SK-MEL-5 (cell line): ENCODE measurements at regions not wholly inside any gene's neighbourhood (a gene's known extent, or its start where the extent isn't known, plus 50 kb on each side); places are given as distances from the start of the nearest gene placed in this dataset.
A peak's percentile ranks its signal among the peaks of the same experiment; 100 is the strongest.

Experiments
- DNase-seq: peaks from one replicate; pipeline ENCODE4 v3.0.0-alpha.2; 2016; ENCODE audit warnings: low read depth, low spot score
- in situ Hi-C: cut with HindIII; loops from 2 replicates; pipeline ENCODE4 v1.10.0; 2016; ENCODE audit warnings: low sequenced_read_pairs, high pct_unique_total_duplicates, low pct_unique_long_range_greater_than_20kb

DNA sequence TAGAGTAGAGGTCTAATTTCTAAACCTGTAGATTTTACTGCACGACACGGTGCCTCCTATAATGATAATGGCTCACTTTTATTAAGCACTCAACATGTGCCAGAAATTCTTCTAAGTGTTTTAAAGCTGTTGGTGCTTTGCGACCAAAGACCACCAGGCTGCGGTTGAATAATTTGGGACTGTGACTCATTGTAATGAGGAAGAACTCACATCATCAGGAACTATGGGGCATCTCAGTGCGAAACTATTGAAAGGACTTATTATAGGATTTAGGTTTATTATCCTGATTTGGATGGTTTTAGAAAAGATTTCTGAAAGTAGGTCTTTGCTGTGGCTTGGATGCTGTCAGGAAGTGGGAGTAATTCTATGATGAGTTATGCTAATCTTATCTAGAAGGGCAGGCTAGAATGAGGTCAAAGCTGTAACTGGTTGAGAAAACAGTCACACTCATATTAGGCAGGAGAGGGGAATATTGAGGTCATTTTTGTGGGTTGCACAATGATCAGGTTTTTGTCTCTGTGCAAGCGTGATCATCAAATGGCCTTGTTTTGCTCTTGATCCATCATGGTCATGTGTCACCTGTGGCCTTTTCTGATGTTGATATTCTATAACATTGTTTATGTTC lies 266.8 kb downstream of the PCDH20 start:
- DNase-seq, result peak; percentile 4
- in situ Hi-C loops, result no loop called here

GRCh38 chr13:61148211-61148610 lies 267.4 kb downstream of the PCDH20 start:
- DNase-seq, result no peak
- in situ Hi-C loops, result no loop called here

- in situ Hi-C loops, result no loop called here
- no peak for DNase-seq
Measured at GRCh38 chr13:61146571-61146970, 269.1 kb downstream of the PCDH20 start.

DNA sequence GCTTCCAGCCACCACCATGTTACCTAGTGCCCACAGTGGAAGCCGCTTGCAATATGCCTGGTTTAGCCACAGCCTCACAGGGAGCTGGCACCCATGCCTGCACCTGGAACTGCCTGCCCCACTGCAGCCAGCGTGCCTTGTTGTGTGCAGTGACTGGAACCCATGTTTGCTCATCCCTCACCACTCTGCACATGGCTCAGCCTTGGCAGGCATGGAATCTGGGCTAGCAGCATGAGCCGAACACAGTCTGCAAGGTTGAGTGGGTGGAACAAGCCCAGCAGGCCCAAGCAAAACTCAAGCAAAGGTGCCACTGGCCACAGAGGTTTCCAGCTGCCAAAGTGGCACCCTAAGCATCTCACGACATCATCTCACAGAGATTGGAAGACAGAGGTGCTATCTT lies 269.5 kb downstream of the PCDH20 start:
- in situ Hi-C loops, result no loop called here
- DNase-seq, result no peak

GRCh38 chr13:61144834-61145593 lies 270.6 kb downstream of the PCDH20 start:
- DNase-seq, result no peak
- in situ Hi-C loops, result no loop called here

- in situ Hi-C loops, result no loop called here
- DNase-seq, result no peak
Measured at GRCh38 chr13:61144301-61144700, 271.3 kb downstream of the PCDH20 start.

DNA sequence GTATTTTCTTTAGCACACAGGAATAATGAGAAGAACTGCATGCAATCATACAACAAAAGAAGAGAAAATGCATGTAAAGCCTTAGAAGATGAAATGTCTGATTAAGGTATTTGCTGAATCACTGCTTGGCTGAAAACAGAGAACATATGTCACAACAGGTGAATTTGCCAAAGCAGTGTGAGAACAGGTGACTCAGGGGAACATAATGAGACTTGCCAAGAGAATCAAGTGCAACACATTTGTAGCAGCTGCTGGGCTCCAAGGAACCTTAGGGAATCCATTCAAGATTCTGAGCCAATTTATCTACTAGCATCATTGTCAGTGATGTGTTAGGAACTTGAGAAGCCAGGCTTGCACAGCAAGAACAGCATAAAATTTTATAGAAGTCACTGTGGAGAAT lies 273.1 kb downstream of the PCDH20 start:
- DNase-seq, result no peak
- in situ Hi-C loops, result no loop called here

- in situ Hi-C loops, result no loop called here
- no peak for DNase-seq
Measured at GRCh38 chr13:61138857-61139256, 276.8 kb downstream of the PCDH20 start.

- in situ Hi-C loops, result no loop called here
- DNase-seq, result no peak
Measured at GRCh38 chr13:61136515-61136914, 279.1 kb downstream of the PCDH20 start.

- in situ Hi-C loops, result no loop called here
- DNase-seq, result no peak
Measured at GRCh38 chr13:61136093-61136492, 279.6 kb downstream of the PCDH20 start.

DNA sequence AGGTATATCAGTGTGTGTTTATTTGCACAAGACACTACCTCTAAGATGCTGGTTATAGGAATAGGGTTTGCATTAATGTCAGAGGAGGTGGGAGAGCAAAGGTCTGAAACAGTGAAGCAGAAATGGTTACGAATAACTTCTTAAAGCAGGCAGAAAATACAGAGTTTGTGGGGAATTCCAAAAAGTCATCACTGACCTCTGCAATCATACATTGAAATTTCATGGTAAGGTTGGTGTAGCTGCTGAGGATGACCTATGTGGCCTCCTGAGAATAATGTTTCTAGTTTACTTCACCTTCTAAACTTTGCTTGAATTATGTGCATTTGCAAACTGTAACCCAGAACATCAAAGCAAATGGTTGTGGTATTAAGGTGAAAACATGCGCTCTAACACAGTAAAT lies 280.1 kb downstream of the PCDH20 start:
- no peak for DNase-seq
- in situ Hi-C loops, result no loop called here

- peak; percentile 61 for DNase-seq
- in situ Hi-C loops, result no loop called here
Measured at GRCh38 chr13:61128850-61129645, 286.6 kb downstream of the PCDH20 start.

GRCh38 chr13:61123538-61124289 lies 291.9 kb downstream of the PCDH20 start:
- DNase-seq, result no peak
- in situ Hi-C loops, result no loop called here

DNA sequence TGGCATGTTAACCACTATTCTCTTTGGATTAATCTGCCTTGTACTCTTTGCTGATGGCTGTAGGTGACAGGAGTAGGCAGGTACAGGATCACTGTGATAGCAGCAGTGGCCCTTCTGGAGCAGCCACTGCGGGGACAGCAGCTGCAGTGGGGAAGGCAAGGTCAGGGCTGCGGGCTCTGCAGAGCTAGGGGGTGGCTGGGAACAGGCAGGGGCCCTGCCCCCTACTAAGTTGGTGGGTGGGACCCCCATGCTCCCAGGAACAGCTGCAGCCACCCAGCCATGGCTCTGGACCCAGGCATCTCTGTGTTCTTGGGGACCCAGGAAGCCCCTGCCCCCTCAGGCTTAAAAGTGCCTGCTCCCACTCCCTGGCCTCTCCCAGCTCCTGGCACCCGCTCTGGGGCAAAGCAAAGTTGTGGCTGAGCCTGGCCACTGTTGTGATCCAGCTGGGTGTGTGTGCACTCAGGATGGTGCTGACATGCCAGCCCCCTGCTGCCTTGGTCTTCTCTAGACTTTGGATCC lies 302.4 kb downstream of the PCDH20 start:
- in situ Hi-C loops, result no loop called here

GRCh38 chr13:61111529-61111928 lies 304.1 kb downstream of the PCDH20 start:
- no peak for DNase-seq
- in situ Hi-C loops, result no loop called here

More for the DNA sequence above, 302.4 kb downstream of the PCDH20 start:
- DNase-seq, result no peak

DNA sequence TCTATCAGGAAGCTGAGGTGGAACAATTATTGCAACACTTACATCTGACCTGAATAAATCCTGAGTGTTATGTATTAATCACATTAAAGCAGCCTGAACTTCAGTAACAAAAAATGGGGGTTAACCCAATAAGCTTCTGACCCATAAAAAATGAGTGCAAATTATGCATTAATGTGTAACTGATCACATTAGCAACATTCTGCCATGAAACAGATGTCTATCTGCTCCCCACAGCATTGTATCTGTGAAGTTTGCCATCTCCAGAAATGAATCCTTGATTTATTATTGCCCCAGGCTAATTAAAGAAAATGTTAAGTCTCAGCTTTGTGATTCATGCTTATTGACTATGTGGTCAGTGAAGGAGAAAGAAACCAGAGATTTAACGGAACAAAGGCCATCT lies 304.9 kb downstream of the PCDH20 start:
- peak; percentile 54 for DNase-seq
- in situ Hi-C loops, result no loop called here

DNA sequence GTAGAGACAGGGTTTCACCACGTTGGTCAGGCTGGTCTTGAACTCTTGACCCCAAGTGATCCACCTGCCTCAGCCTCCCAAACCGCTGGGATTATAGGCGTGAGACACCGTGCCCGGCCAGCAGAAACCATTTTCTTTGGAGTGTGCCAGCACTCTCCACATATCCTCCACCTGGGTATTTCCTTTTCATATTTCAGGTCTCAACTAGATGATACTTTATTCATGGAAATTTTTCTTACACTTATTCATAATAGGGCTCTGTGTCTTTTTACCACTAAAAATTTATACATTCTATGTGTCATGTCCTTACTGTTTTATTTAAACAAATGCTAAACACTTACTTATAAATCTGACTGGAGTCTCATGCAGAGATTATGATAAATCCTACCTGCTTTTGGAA lies 305.9 kb downstream of the PCDH20 start:
- DNase-seq, result no peak
- in situ Hi-C loops, result no loop called here

- in situ Hi-C loops, result no loop called here
- DNase-seq, result no peak
Measured at GRCh38 chr13:61107989-61108388, 307.7 kb downstream of the PCDH20 start.
